ENCODE measurements at regions not wholly inside any gene's neighbourhood (a gene's known extent, or its start where the extent isn't known, plus 50 kb on each side); places are given as distances from the start of the nearest gene placed in this dataset.

- no peak for DNase-seq (ENCODE audit: low read depth)
- H3K4me3 ChIP-seq (ENCODE audit: low read depth, low read length) = no peak overlapping the region
- TF ChIP-seq, protein P1, sequence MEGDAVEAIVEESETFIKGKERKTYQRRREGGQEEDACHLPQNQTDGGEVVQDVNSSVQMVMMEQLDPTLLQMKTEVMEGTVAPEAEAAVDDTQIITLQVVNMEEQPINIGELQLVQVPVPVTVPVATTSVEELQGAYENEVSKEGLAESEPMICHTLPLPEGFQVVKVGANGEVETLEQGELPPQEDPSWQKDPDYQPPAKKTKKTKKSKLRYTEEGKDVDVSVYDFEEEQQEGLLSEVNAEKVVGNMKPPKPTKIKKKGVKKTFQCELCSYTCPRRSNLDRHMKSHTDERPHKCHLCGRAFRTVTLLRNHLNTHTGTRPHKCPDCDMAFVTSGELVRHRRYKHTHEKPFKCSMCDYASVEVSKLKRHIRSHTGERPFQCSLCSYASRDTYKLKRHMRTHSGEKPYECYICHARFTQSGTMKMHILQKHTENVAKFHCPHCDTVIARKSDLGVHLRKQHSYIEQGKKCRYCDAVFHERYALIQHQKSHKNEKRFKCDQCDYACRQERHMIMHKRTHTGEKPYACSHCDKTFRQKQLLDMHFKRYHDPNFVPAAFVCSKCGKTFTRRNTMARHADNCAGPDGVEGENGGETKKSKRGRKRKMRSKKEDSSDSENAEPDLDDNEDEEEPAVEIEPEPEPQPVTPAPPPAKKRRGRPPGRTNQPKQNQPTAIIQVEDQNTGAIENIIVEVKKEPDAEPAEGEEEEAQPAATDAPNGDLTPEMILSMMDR (IDR thresholded peaks at IDR 0.05; ENCODE audit: low read depth, low read length, missing control alignments) = no peak
Measured at GRCh38 chr2:147062073-147062472, 782.8 kb upstream of the ACVR2A start.

DNA sequence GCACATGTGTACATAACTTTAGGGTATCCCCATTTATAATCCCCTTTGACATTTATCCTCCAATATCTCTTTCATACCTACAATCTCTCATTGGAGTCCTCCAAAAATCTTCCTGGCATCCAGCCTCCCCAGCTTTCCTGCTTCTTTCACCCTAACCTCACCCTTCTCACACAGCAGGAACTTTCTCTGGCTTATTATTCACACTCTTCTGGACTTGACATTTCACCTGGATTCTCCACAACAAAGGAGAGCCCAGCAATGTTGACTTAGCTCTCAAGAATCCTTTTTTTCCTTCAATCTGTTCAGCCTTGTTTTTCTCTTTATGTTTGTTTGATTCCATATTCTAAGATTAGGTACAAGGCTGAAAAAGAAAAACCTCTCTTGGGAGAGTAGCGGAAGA is 783.6 kb upstream of the ACVR2A start:
- TF ChIP-seq, protein P1 (IDR thresholded peaks at IDR 0.05; ENCODE audit: low read depth, low read length, missing control alignments) = no peak
- no peak overlapping the region for H3K4me3 ChIP-seq (ENCODE audit: low read depth, low read length)
- DNase-seq (ENCODE audit: low read depth) = no peak

- TF ChIP-seq, protein P1 (IDR thresholded peaks at IDR 0.05; ENCODE audit: low read depth, low read length, missing control alignments) = no peak
- no peak for DNase-seq (ENCODE audit: low read depth)
- no peak overlapping the region for H3K4me3 ChIP-seq (ENCODE audit: low read depth, low read length)
Measured at GRCh38 chr2:147057892-147058490, 786.8 kb upstream of the ACVR2A start.

DNA sequence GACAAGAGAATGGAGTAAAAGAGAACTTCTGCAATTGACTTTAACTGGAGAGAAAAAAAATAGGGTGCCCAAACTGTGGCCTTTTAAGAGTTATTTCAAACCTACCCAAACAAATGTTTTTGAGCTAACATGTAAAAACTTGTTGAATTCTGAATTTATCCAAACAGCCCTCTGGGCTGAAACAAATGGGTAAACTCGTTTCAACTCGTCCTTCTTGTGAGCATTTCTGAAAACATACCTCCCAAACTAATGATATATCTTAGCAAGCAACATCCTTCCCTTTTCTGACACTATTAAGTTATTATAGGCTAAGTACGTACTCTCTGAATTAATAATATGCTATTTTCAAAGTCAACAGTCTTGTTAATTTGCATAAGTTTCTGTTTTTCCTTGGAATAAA is 793.0 kb upstream of the ACVR2A start:
- TF ChIP-seq, protein P1 (IDR thresholded peaks at IDR 0.05; ENCODE audit: low read depth, low read length, missing control alignments) = no peak
- no peak for DNase-seq (ENCODE audit: low read depth)
- no peak overlapping the region for H3K4me3 ChIP-seq (ENCODE audit: low read depth, low read length)

DNA sequence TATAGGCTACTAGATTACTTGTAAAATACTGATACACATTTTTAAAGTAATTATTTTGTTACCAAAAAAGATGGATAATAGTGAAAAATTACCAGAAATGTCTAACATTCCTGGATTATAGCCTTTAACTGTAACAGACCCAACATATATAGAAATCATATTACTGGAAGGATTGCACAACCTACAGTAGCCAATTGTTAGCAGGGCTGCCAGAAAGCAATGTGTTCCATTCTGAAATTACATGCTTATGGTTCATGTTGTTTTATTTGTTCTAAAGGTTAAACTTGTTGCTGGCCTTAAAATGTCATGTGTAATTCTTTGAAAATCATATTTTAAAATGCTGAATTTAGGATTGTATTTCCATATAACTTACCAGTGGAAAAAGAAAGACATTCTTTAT is 793.6 kb upstream of the ACVR2A start:
- no peak for DNase-seq (ENCODE audit: low read depth)
- no peak overlapping the region for H3K4me3 ChIP-seq (ENCODE audit: low read depth, low read length)
- TF ChIP-seq, protein P1 (IDR thresholded peaks at IDR 0.05; ENCODE audit: low read depth, low read length, missing control alignments) = no peak

- TF ChIP-seq, protein P1 (IDR thresholded peaks at IDR 0.05; ENCODE audit: low read depth, low read length, missing control alignments) = no peak
- no peak overlapping the region for H3K4me3 ChIP-seq (ENCODE audit: low read depth, low read length)
- DNase-seq (ENCODE audit: low read depth) = no peak
Measured at GRCh38 chr2:147049957-147050356, 794.9 kb upstream of the ACVR2A start.

DNA sequence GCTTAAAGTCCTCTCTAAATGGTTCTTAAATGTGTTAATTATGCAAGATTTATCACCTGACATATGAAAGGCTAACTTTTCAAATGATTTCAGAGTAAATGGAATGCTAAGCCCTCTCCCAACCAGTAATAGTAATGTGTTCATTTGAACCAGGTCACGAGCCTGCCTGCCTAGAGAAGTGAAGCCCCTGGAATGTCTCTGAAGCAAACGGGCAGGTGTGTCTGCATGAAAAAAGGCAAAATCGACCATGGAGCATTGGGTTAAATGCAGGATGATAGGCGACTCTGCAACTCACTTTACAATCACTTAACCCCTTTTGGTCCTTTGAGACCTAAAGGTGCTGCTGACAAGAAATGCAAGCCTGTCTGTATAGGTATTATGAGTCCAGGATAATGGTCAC is 798.4 kb upstream of the ACVR2A start:
- H3K4me3 ChIP-seq (ENCODE audit: low read depth, low read length) = no peak overlapping the region
- TF ChIP-seq, protein P1 (IDR thresholded peaks at IDR 0.05; ENCODE audit: low read depth, low read length, missing control alignments) = no peak
- no peak for DNase-seq (ENCODE audit: low read depth)

Data from GM12864 (cell line).